ENCODE measurements at regions not wholly inside any gene's neighbourhood (a gene's known extent, or its start where the extent isn't known, plus 50 kb on each side); places are given as distances from the start of the nearest gene placed in this dataset.

- peak in 1 of 3 experiments; percentile 17 for TF ChIP-seq YY1 (IDR thresholded peaks at IDR 0.05; ENCODE audit: borderline replicate concordance in 1 of 3, control insufficient read depth in 1 of 3, extremely low read depth in 1 of 3, insufficient read depth in 3 of 3, insufficient read length in 1 of 3, insufficient replicate concordance in 2 of 3, low read depth in 1 of 3, low read length in 2 of 3)
- TF ChIP-seq NFIC (IDR thresholded peaks at IDR 0.05): peak; percentile 81
- TF ChIP-seq ZNF644 (tag; IDR thresholded peaks at IDR 0.05; ENCODE audit: low read depth): 0 out of 2 replicates have a peak, but pooled peaks have one; percentile 28
- peak; percentile 70; the same call in 1 of the 2 replicates for TF ChIP-seq TFAP4 (CRISPR knock-in tag; IDR thresholded peaks at IDR 0.05; ENCODE audit: borderline replicate concordance)
- no peak for TF ChIP-seq ZBTB33 (CRISPR knock-in tag; IDR thresholded peaks at IDR 0.05)
- peak; percentile 90 for TF ChIP-seq HIVEP1 (CRISPR knock-in tag; IDR thresholded peaks at IDR 0.05)
- TF ChIP-seq MGA (IDR thresholded peaks at IDR 0.05): peak; percentile 89
- TF ChIP-seq ERF (CRISPR knock-in tag; IDR thresholded peaks at IDR 0.05): peak; percentile 19; the same call in 1 of the 2 replicates
- peak; percentile 92 for TF ChIP-seq L3MBTL2 (IDR thresholded peaks at IDR 0.05)
- TF ChIP-seq ATF1 (CRISPR knock-in tag; IDR thresholded peaks at IDR 0.05): no peak
- peak; percentile 75 for TF ChIP-seq ATF1 (tag; IDR thresholded peaks at IDR 0.05)
Observed at GRCh38 chr22:12601870-12602779, 2925.9 kb upstream of the OR11H1 start (continued).
